Dedifferentiated amniotic fluid mesenchymal stem cell (primary cell): ENCODE measurements at regions not wholly inside any gene's neighbourhood (a gene's known extent, or its start where the extent isn't known, plus 50 kb on each side); places are given as distances from the start of the nearest gene placed in this dataset.
A peak's percentile ranks its signal among the peaks of the same experiment; 100 is the strongest.

ENCODE experiments used
- DNase-seq: peaks from one replicate; pipeline ENCODE4 v3.0.0-alpha.2; 2016; ENCODE audit errors: extremely low spot score

- peak; percentile 41 for DNase-seq
These were observed 869.4 kb upstream of the ID2 start for GRCh38 chr2:7812231-7812995.

- DNase-seq, result no peak
These were observed 868.1 kb upstream of the ID2 start for GRCh38 chr2:7813541-7814292.

GRCh38 chr2:7815726-7816125 is 866.1 kb upstream of the ID2 start:
- no peak for DNase-seq

- DNase-seq, result no peak
These were observed 865.6 kb upstream of the ID2 start for GRCh38 chr2:7816233-7816632.

GRCh38 chr2:7816944-7817343 is 864.9 kb upstream of the ID2 start:
- DNase-seq, result no peak

- no peak for DNase-seq
These were observed 862.5 kb upstream of the ID2 start for GRCh38 chr2:7819316-7819715.

GRCh38 chr2:7819850-7820249 is 862.0 kb upstream of the ID2 start:
- no peak for DNase-seq

GRCh38 chr2:7824211-7824610 is 857.6 kb upstream of the ID2 start:
- DNase-seq, result no peak

- DNase-seq, result no peak
These were observed 856.1 kb upstream of the ID2 start for GRCh38 chr2:7825591-7826312.

GRCh38 chr2:7826656-7827055 is 855.2 kb upstream of the ID2 start:
- no peak for DNase-seq

- DNase-seq, result no peak
These were observed 852.6 kb upstream of the ID2 start for GRCh38 chr2:7829241-7829640.

- no peak for DNase-seq
These were observed 851.2 kb upstream of the ID2 start for GRCh38 chr2:7830616-7831015.

GRCh38 chr2:7835151-7835550 is 846.7 kb upstream of the ID2 start:
- no peak for DNase-seq

GRCh38 chr2:7835693-7836680 is 845.9 kb upstream of the ID2 start:
- DNase-seq, result no peak

GRCh38 chr2:7837237-7837760 is 844.6 kb upstream of the ID2 start:
- DNase-seq, result no peak

- no peak for DNase-seq
These were observed 843.2 kb upstream of the ID2 start for GRCh38 chr2:7838669-7839068.

GRCh38 chr2:7840651-7841380 is 841.0 kb upstream of the ID2 start:
- DNase-seq, result no peak

- DNase-seq, result no peak
These were observed 840.1 kb upstream of the ID2 start for GRCh38 chr2:7841751-7842150.

GRCh38 chr2:7844414-7844965 is 837.4 kb upstream of the ID2 start:
- no peak for DNase-seq

- DNase-seq, result peak; percentile 90
These were observed 836.5 kb upstream of the ID2 start for GRCh38 chr2:7845332-7845731.
